Panc1 (cell line): ENCODE measurements at regions not wholly inside any gene's neighbourhood (a gene's known extent, or its start where the extent isn't known, plus 50 kb on each side); places are given as distances from the start of the nearest gene placed in this dataset.

Experiments
- ATAC-seq: fragments of 200-7000 bp; cut with Tn5 transposase; 2 replicates; pipeline ENCODE4 v1.9.1; 2020; ENCODE audit warnings: mild to moderate bottlenecking, moderate library complexity
- BruUV-seq: library from RNA; stranded (reverse); fragments of 400-500 nt; replicated peaks from 2 replicates; lab custom pipeline; 2021; lab: Mats Ljungman, UMichigan
- CTCF ChIA-PET: fragments of 300-600 bp; sonication (Branson Sonifier 250); formaldehyde crosslinking; loops from one replicate; lab custom pipeline; 2022; ENCODE audit warnings: antibody characterized with exemption; lab: Charles Lee
- POLR2A ChIA-PET: fragments of 300-600 bp; sonication (Branson Sonifier 250); formaldehyde crosslinking; loops from one replicate; lab custom pipeline; 2022; ENCODE audit warnings: antibody characterized with exemption; lab: Charles Lee
- DNase-seq: peaks from one replicate; pipeline ENCODE4 v3.0.0-alpha.2; 2010; ENCODE audit warnings: low read depth, low spot score
- H3K27ac ChIP-seq: 2 replicates; pipeline ENCODE4 v1.5.1; 2011; ENCODE audit warnings: mild to moderate bottlenecking, low read length, inconsistent platforms
- H3K27me3 ChIP-seq: fragments of 200-500 bp; sonication (Bioruptor generic); 2 replicates; pipeline ENCODE4 v1.6.0; 2014; ENCODE audit warnings: low read length, inconsistent platforms; ENCODE audit not compliant: control insufficient read depth, insufficient read depth
- H3K36me3 ChIP-seq: fragments of 200-500 bp; sonication (Bioruptor generic); 2 replicates; pipeline ENCODE4 v1.5.1; 2014; ENCODE audit warnings: inconsistent platforms, mild to moderate bottlenecking, low read length, moderate library complexity; ENCODE audit not compliant: control insufficient read depth, insufficient read depth
- H3K4me1 ChIP-seq: 2 replicates; pipeline ENCODE4 v1.5.1; 2011; ENCODE audit warnings: inconsistent platforms, mild to moderate bottlenecking, low read length, moderate library complexity; ENCODE audit not compliant: control insufficient read depth, insufficient read depth
- H3K4me3 ChIP-seq, 2 experiments: 2 replicates each; pipeline ENCODE4 v1.5.1; 2011 to 2012; ENCODE audit warnings: low read depth in 2 of 2, low read length in 2 of 2, mild to moderate bottlenecking in 2 of 2, inconsistent platforms in 1 of 2, moderate library complexity in 1 of 2
- H3K9me3 ChIP-seq: fragments of 200-500 bp; sonication (Bioruptor generic); 2 replicates; pipeline ENCODE4 v1.5.1; 2014; ENCODE audit warnings: low read depth, mild to moderate bottlenecking, inconsistent platforms, low read length, moderate library complexity; ENCODE audit not compliant: control insufficient read depth, insufficient read depth
- POLR2AphosphoS5 ChIP-seq: IDR thresholded peaks from 2 replicates; pipeline ENCODE4 v1.6.1; 2012; ENCODE audit warnings: mild to moderate bottlenecking, low read depth, low read length, moderate library complexity
- SIN3A ChIP-seq: IDR thresholded peaks from 2 replicates; pipeline ENCODE4 v1.6.1; 2012; ENCODE audit warnings: low read depth, mild to moderate bottlenecking, low read length, moderate library complexity, borderline replicate concordance; ENCODE audit not compliant: insufficient read depth
- TCF7L2 ChIP-seq: IDR thresholded peaks from 2 replicates; pipeline ENCODE4 v1.6.1; 2011; ENCODE audit warnings: mild to moderate bottlenecking, low read depth, low read length, inconsistent platforms
- in situ Hi-C: cut with HindIII; loops from 2 replicates; pipeline ENCODE4 v1.10.0; 2016; ENCODE audit warnings: low sequenced_read_pairs, low pct_unique_long_range_greater_than_20kb
- intact Hi-C: fragments of 100-400 bp; cut with micrococcal nuclease; formaldehyde crosslinking; loops from one replicate; pipeline ENCODE4 v1.10.0; 2022; ENCODE audit not compliant: unreplicated experiment
- TF ChIP-seq, protein P1 (sequence below): fragments of 450-650 bp; IDR thresholded peaks from 2 replicates; pipeline ENCODE4 v1.5.1; 2017; ENCODE audit warnings: mild to moderate bottlenecking
- TF ChIP-seq, protein P2 (sequence below), 2 experiments: IDR thresholded peaks; 2 replicates each; pipeline ENCODE4 v1.6.1; 2011 to 2012; ENCODE audit warnings: low read depth in 2 of 2, control low read depth in 1 of 2, low read length in 1 of 2, mild to moderate bottlenecking in 1 of 2, moderate library complexity in 1 of 2; ENCODE audit not compliant: insufficient read depth in 1 of 2

DNA sequence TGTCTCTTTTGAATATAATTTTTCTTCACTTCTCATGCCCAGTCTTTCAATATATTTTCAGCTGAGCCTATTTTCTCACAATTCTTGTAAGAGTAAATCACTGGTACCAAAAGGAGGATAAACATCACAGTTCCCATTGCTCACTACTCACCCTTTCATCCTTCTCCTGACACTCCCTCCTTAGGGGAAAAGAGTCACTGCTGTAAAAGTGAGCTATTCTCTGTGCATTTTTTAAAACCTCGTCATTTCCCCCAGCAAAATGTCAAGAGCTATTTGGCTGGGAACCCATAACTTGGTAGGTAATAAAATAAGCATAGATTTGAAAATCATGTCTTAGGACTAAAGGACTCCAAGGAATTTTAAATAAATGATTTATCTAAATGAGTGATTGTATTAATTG, 340.1 kb upstream of the GYPC start:
- Histone ChIP-seq H3K4me3 (no peak overlapping the region), H3K27ac (no peak overlapping the region), H3K9me3 (no peaks in the 10 kb centered on the region), H3K4me1 (no peaks in the 10 kb centered on the region), H3K27me3 (no peaks in the 10 kb centered on the region), H3K36me3 (no peaks in the 10 kb centered on the region)
- POLR2A ChIA-PET, result no interaction called here
- CTCF ChIA-PET, result no interaction called here
- no peak for DNase-seq
- in situ Hi-C loops, result no loop called here
- no peak for ATAC-seq
- BruUV-seq, result no TSS peak
- TF ChIP-seq, protein P1, sequence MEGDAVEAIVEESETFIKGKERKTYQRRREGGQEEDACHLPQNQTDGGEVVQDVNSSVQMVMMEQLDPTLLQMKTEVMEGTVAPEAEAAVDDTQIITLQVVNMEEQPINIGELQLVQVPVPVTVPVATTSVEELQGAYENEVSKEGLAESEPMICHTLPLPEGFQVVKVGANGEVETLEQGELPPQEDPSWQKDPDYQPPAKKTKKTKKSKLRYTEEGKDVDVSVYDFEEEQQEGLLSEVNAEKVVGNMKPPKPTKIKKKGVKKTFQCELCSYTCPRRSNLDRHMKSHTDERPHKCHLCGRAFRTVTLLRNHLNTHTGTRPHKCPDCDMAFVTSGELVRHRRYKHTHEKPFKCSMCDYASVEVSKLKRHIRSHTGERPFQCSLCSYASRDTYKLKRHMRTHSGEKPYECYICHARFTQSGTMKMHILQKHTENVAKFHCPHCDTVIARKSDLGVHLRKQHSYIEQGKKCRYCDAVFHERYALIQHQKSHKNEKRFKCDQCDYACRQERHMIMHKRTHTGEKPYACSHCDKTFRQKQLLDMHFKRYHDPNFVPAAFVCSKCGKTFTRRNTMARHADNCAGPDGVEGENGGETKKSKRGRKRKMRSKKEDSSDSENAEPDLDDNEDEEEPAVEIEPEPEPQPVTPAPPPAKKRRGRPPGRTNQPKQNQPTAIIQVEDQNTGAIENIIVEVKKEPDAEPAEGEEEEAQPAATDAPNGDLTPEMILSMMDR, result no peak
- no peak for TF ChIP-seq TCF7L2
- intact Hi-C loops, result no loop called here

DNA sequence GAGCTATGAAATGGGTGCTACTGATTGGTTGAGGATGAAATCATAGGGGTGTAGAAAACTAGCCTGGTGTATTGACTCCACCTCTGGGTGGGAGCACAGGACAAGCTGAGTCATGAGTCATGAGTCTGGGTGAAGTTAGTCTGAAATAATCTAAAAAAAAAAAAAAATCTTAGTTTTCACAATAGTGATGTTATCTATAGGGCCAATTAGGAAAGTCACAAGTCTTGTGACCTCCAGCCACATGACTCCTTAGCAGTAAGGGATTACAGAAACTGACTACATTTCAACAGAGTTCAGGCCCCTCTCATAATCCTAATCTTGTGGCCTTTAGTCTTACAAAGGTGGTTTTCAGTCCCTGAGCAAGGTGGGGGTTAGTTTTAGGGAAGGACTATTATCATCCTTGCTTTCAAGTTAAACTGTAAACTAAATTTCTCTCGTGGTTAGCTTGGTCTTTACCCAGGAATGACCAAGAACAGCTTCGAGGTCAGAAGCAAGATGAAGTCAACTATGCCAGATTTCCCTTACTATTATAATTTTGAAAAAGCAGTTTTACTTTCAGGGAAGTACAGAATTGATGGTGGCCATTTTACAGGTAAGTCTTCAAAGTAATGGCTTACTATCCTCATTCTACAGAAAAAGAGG, 338.0 kb upstream of the GYPC start:
- POLR2A ChIA-PET, result no interaction called here
- in situ Hi-C loops, result no loop called here

More for the DNA sequence above, 338.0 kb upstream of the GYPC start:
- Histone ChIP-seq H3K9me3 (no peaks in the 10 kb centered on the region), H3K4me1 (no peaks in the 10 kb centered on the region), H3K4me3 (no peak overlapping the region), H3K36me3 (no peaks in the 10 kb centered on the region), H3K27ac (no peak overlapping the region), H3K27me3 (no peaks in the 10 kb centered on the region)
- no TSS peak for BruUV-seq
- ATAC-seq (no peak), DNase-seq (no peak)
- intact Hi-C loops, result no loop called here
- TF ChIP-seq POLR2AphosphoS5, result no peak
- no peak for TF ChIP-seq TCF7L2
- TF ChIP-seq, protein P2, sequence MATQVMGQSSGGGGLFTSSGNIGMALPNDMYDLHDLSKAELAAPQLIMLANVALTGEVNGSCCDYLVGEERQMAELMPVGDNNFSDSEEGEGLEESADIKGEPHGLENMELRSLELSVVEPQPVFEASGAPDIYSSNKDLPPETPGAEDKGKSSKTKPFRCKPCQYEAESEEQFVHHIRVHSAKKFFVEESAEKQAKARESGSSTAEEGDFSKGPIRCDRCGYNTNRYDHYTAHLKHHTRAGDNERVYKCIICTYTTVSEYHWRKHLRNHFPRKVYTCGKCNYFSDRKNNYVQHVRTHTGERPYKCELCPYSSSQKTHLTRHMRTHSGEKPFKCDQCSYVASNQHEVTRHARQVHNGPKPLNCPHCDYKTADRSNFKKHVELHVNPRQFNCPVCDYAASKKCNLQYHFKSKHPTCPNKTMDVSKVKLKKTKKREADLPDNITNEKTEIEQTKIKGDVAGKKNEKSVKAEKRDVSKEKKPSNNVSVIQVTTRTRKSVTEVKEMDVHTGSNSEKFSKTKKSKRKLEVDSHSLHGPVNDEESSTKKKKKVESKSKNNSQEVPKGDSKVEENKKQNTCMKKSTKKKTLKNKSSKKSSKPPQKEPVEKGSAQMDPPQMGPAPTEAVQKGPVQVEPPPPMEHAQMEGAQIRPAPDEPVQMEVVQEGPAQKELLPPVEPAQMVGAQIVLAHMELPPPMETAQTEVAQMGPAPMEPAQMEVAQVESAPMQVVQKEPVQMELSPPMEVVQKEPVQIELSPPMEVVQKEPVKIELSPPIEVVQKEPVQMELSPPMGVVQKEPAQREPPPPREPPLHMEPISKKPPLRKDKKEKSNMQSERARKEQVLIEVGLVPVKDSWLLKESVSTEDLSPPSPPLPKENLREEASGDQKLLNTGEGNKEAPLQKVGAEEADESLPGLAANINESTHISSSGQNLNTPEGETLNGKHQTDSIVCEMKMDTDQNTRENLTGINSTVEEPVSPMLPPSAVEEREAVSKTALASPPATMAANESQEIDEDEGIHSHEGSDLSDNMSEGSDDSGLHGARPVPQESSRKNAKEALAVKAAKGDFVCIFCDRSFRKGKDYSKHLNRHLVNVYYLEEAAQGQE (IDR thresholded peaks at IDR 0.05; ENCODE audit: insufficient read depth in 1 of 2, low read depth in 2 of 2, low read length in 1 of 2), result no peak
- TF ChIP-seq SIN3A, result no peak
- TF ChIP-seq, protein P1, result no peak
- CTCF ChIA-PET, result no interaction called here
